IMR-90 (cell line): ENCODE measurements at regions not wholly inside any gene's neighbourhood (a gene's known extent, or its start where the extent isn't known, plus 50 kb on each side); places are given as distances from the start of the nearest gene placed in this dataset.

ENCODE experiments used
- ATAC-seq: fragments of 200-7000 bp; cut with Tn5 transposase; 2 replicates; pipeline ENCODE4 v1.9.1; 2020; ENCODE audit warnings: low read depth, mild to moderate bottlenecking, moderate library complexity
- BruUV-seq: library from RNA; stranded (reverse); fragments of 400-500 nt; replicated peaks from 2 replicates; lab custom pipeline; 2021; lab: Mats Ljungman, UMichigan
- CTCF ChIA-PET: fragments of 300-600 bp; formaldehyde crosslinking; extraction: SDS; loops from one replicate; lab custom pipeline; 2021; ENCODE audit warnings: antibody characterized with exemption; lab: Yijun Ruan, JAX
- POLR2A ChIA-PET: fragments of 300-600 bp; sonication (Branson Sonifier 250); formaldehyde crosslinking; loops from one replicate; lab custom pipeline; 2022; ENCODE audit warnings: antibody characterized with exemption; ENCODE audit not compliant: unreplicated experiment; lab: Charles Lee
- DNase-seq: peaks from one replicate; pipeline ENCODE4 v3.0.0; 2013
- H2AFZ ChIP-seq: replicated peaks from 2 replicates; pipeline ENCODE3; 2013; ENCODE audit warnings: low read length, mild to moderate bottlenecking; ENCODE audit not compliant: poor library complexity
- H2AK5ac ChIP-seq: 2 replicates; pipeline ENCODE4 v1.6.1; 2013; ENCODE audit warnings: low read depth, low read length, inconsistent platforms
- H2AK9ac ChIP-seq: replicated peaks from 2 replicates; pipeline ENCODE3; 2013; ENCODE audit warnings: mild to moderate bottlenecking, low read depth, low read length, moderate library complexity; ENCODE audit not compliant: poor library complexity
- H2BK120ac ChIP-seq: 2 replicates; pipeline ENCODE4 v1.6.1; 2013; ENCODE audit warnings: low read depth, low read length, inconsistent platforms
- H2BK15ac ChIP-seq: 3 replicates; pipeline ENCODE4 v1.6.1; 2013; ENCODE audit warnings: low read depth, low read length, inconsistent platforms
- H2BK20ac ChIP-seq: 2 replicates; pipeline ENCODE4 v1.6.1; 2013; ENCODE audit warnings: low read depth, mild to moderate bottlenecking, inconsistent platforms, low read length, moderate library complexity
- H2BK5ac ChIP-seq: 2 replicates; pipeline ENCODE4 v1.6.1; 2013; ENCODE audit warnings: mild to moderate bottlenecking, low read depth, low read length, inconsistent platforms; ENCODE audit not compliant: poor library complexity, severe bottlenecking
- H3K14ac ChIP-seq: replicated peaks from 2 replicates; pipeline ENCODE4 v1.6.1; 2013; ENCODE audit warnings: low read depth, low read length, inconsistent platforms
- H3K18ac ChIP-seq: 2 replicates; pipeline ENCODE4 v1.6.1; 2013; ENCODE audit warnings: low read depth, low read length, control low read depth
- H3K23ac ChIP-seq: 2 replicates; pipeline ENCODE4 v1.6.1; 2013; ENCODE audit warnings: low read depth, low read length, inconsistent platforms
- H3K27ac ChIP-seq: 2 replicates; pipeline ENCODE4 v1.5.1; 2013; ENCODE audit warnings: mild to moderate bottlenecking, control low read depth, low read length; ENCODE audit not compliant: insufficient read depth
- H3K27me3 ChIP-seq: 2 replicates; pipeline ENCODE4 v1.6.1; 2013; ENCODE audit warnings: low read length; ENCODE audit not compliant: control insufficient read depth, insufficient read depth
- H3K36me3 ChIP-seq: 2 replicates; pipeline ENCODE4 v1.6.1; 2013; ENCODE audit warnings: low read length, mixed read lengths; ENCODE audit not compliant: control insufficient read depth, insufficient read depth
- H3K4ac ChIP-seq: 2 replicates; pipeline ENCODE4 v1.6.1; 2013; ENCODE audit warnings: low read depth, low read length, inconsistent platforms
- H3K4me1 ChIP-seq: 2 replicates; pipeline ENCODE4 v1.6.1; 2013; ENCODE audit warnings: low read length, mixed read lengths; ENCODE audit not compliant: control insufficient read depth, insufficient read depth
- H3K4me2 ChIP-seq: 2 replicates; pipeline ENCODE4 v1.6.1; 2013; ENCODE audit warnings: low read depth, mild to moderate bottlenecking, control low read depth, low read length, moderate library complexity
- H3K4me3 ChIP-seq: 2 replicates; pipeline ENCODE4 v1.5.1; 2013; ENCODE audit warnings: low read depth, mild to moderate bottlenecking, control low read depth, low read length, moderate library complexity; ENCODE audit not compliant: insufficient read depth
- H3K56ac ChIP-seq: 2 replicates; pipeline ENCODE4 v1.6.1; 2013; ENCODE audit warnings: low read length, inconsistent platforms; ENCODE audit not compliant: insufficient read depth; ENCODE audit errors: extremely low read depth
- H3K79me1 ChIP-seq, 2 experiments: 2 replicates each; pipeline ENCODE4 v1.6.1; 2013; ENCODE audit warnings: low read length in 2 of 2, inconsistent platforms in 1 of 2, low read depth in 1 of 2
- H3K9ac ChIP-seq: 2 replicates; pipeline ENCODE4 v1.6.1; 2013; ENCODE audit warnings: low read depth, low read length, control low read depth
- H3K9me1 ChIP-seq: 2 replicates; pipeline ENCODE4 v1.6.1; 2013; ENCODE audit warnings: low read length, inconsistent platforms; ENCODE audit not compliant: insufficient read depth
- H3K9me3 ChIP-seq: 2 replicates; pipeline ENCODE4 v1.6.1; 2013; ENCODE audit warnings: low read length; ENCODE audit not compliant: control insufficient read depth, insufficient read depth
- H4K20me1 ChIP-seq: 2 replicates; pipeline ENCODE4 v1.6.1; 2013; ENCODE audit warnings: low read length, inconsistent platforms; ENCODE audit not compliant: insufficient read depth
- H4K5ac ChIP-seq: 2 replicates; pipeline ENCODE4 v1.6.1; 2013; ENCODE audit warnings: mild to moderate bottlenecking, low read depth, low read length, control low read depth
- H4K8ac ChIP-seq, 2 experiments: 2 replicates each; pipeline ENCODE4 v1.6.1; 2013; ENCODE audit warnings: low read depth in 2 of 2, low read length in 2 of 2, control low read depth in 1 of 2, inconsistent platforms in 1 of 2
- H4K91ac ChIP-seq: 2 replicates; pipeline ENCODE4 v1.6.1; 2013; ENCODE audit warnings: low read depth, low read length, inconsistent platforms; ENCODE audit not compliant: insufficient read depth
- BHLHE40 ChIP-seq: fragments of 150-350 bp; IDR thresholded peaks from 2 replicates; pipeline ENCODE4 v1.6.1; 2016; ENCODE audit warnings: mild to moderate bottlenecking, low read depth, low read length
- CEBPB ChIP-seq: IDR thresholded peaks from 2 replicates; pipeline ENCODE4 v1.6.1; 2012; ENCODE audit warnings: low read depth, low read length, improper control_type of control experiment
- CHD1 ChIP-seq: IDR thresholded peaks from 2 replicates; pipeline ENCODE4 v1.6.1; 2012; ENCODE audit warnings: low read depth, low read length, improper control_type of control experiment
- CTCF ChIP-seq: conservative IDR thresholded peaks from 2 replicates; pipeline ENCODE4 v1.5.1; 2012; ENCODE audit warnings: mild to moderate bottlenecking, low read depth, low read length, improper control_type of control experiment
- ELK1 ChIP-seq: fragments of 150-350 bp; IDR thresholded peaks from 2 replicates; pipeline ENCODE4 v1.6.1; 2016; ENCODE audit warnings: low read depth, mild to moderate bottlenecking, low read length, moderate library complexity, borderline replicate concordance
- FOS ChIP-seq: fragments of 150-350 bp; IDR thresholded peaks from 2 replicates; pipeline ENCODE4 v1.6.1; 2016; ENCODE audit warnings: low read depth, low read length
- MAFK ChIP-seq: IDR thresholded peaks from 2 replicates; pipeline ENCODE4 v1.6.1; 2012; ENCODE audit warnings: low read depth, low read length, improper control_type of control experiment
- MXI1 ChIP-seq: IDR thresholded peaks from 2 replicates; pipeline ENCODE4 v1.6.1; 2012; ENCODE audit warnings: low read depth, mild to moderate bottlenecking, low read length, moderate library complexity, borderline replicate concordance
- NFE2L2 ChIP-seq: fragments of 150-350 bp; IDR thresholded peaks from 2 replicates; pipeline ENCODE4 v1.6.1; 2016; ENCODE audit warnings: low read depth, mild to moderate bottlenecking, low read length
- POLR2A ChIP-seq: IDR thresholded peaks from 2 replicates; pipeline ENCODE4 v1.6.1; 2012; ENCODE audit warnings: mild to moderate bottlenecking, low read depth, low read length
- RFX5 ChIP-seq: IDR thresholded peaks from 2 replicates; pipeline ENCODE4 v1.8.0; 2012; ENCODE audit warnings: low read depth, mild to moderate bottlenecking, low read length, moderate library complexity
- SMC3 ChIP-seq: fragments of 150-350 bp; IDR thresholded peaks from 2 replicates; pipeline ENCODE4 v1.6.1; 2016; ENCODE audit warnings: low read depth, mild to moderate bottlenecking, antibody characterized with exemption, low read length, moderate library complexity
- USF2 ChIP-seq: fragments of 150-350 bp; IDR thresholded peaks from 2 replicates; pipeline ENCODE4 v1.6.1; 2017; ENCODE audit warnings: mild to moderate bottlenecking, antibody characterized with exemption, low read length, low read depth
- WGBS, 2 experiments: methylation state at CpG; one replicate each; pipeline versions ENCODE4 v1.1.5 to v1.1.7; 2013; ENCODE audit warnings: missing lambda C conversion rate in 2 of 2; ENCODE audit not compliant: insufficient read length in 1 of 2; ENCODE audit errors: extremely low coverage in 2 of 2; 5-methylcytosine and 5-hydroxymethylcytosine counted together
- dilution Hi-C: fragments of 300-500 bp; cut with HindIII; formaldehyde crosslinking; loops from one replicate; pipeline ENCODE4 v1.14.3; 2018; ENCODE audit warnings: low sequenced_read_pairs; ENCODE audit not compliant: unreplicated experiment
- in situ Hi-C: fragments of 300-500 bp; cut with MboI; formaldehyde crosslinking; loops from 3 replicates; pipeline ENCODE4 v1.14.3; 2019; ENCODE audit warnings: low sequenced_read_pairs, inconsistent platforms, mixed read lengths
- intact Hi-C: fragments of 100-400 bp; cut with micrococcal nuclease; formaldehyde crosslinking; loops from 2 replicates; pipeline ENCODE4 v1.10.0; 2022

GRCh38 chr1:224499204-224499603 is 64.6 kb upstream of the WDR26 start:
- dilution Hi-C loops, result no loop called here
- Histone ChIP-seq H3K36me3 (no peaks in the 10 kb centered on the region), H3K18ac (peak overlapping the region; percentile 52; the same call in 1 of the 2 replicates), H4K5ac (peak overlapping the region; percentile 52; the same call in 1 of the 2 replicates), H2AFZ (no peak overlapping the region), H2BK15ac (peak overlapping the region; percentile 92; the same call in 2 of the 3 replicates), H3K56ac (no peak overlapping the region), H3K27ac (no peak overlapping the region), H4K91ac (peak overlapping the region; percentile 40), H3K14ac (peak overlapping the region; percentile 47; the same call in 1 of the 2 replicates), H4K8ac (peak overlapping the region; percentile 29 to 78; a peak in 3 of 4 replicates), H2AK9ac (no peak overlapping the region), H3K9me3 (no peaks in the 10 kb centered on the region), H2AK5ac (peak overlapping the region; percentile 63; the same call in 1 of the 2 replicates), H3K4ac (peak overlapping the region; percentile 38; the same call in 1 of the 2 replicates), H2BK5ac (peak overlapping the region; percentile 98), H3K4me2 (no peak overlapping the region), H3K23ac (peak overlapping the region; percentile 3; the same call in 1 of the 2 replicates), H3K9me1 (peaks cover 22% of the 10 kb centered on the region), H2BK120ac (peak overlapping the region; percentile 85), H3K27me3 (no peaks in the 10 kb centered on the region), H3K4me1 (peaks cover 33% of the 10 kb centered on the region), H3K79me1 (no peaks in the 10 kb centered on the region), H2BK20ac (peak overlapping the region; percentile 70; the same call in 1 of the 2 replicates), H3K9ac (no peak overlapping the region), H3K4me3 (no peak overlapping the region), H4K20me1 (no peaks in the 10 kb centered on the region)
- in situ Hi-C loops, result loop anchor here (25.0 kb wide), 1 partner anchor 913 kb away; no protein-coding TSS in a partner anchor
- TF ChIP-seq CHD1 (no peak), POLR2A (no peak), CEBPB (no peak), MXI1 (no peak), NFE2L2 (no peak), ELK1 (no peak), MAFK (no peak), FOS (no peak), RFX5 (no peak), SMC3 (no peak), USF2 (no peak), CTCF (no peak), BHLHE40 (no peak)
- no CpG with 5 or more reads among the region's 2 CpGs for WGBS, 2 experiments
- ATAC-seq, result no peak
- ChIA-PET CTCF (interaction anchor here (1.3 to 1.6 kb wide), 2 partner anchors 42 to 145 kb away, joined by 3 to 8 read pairs; no protein-coding TSS in a partner anchor), POLR2A (no interaction called here)
- intact Hi-C loops, result loop anchor here (2.0 kb wide), 1 partner anchor 64 kb away; the partner anchor contains the start of gene WDR26
- DNase-seq, result no peak
- BruUV-seq, result no TSS peak
